GM19395 (cell line): ENCODE measurements at regions not wholly inside any gene's neighbourhood (a gene's known extent, or its start where the extent isn't known, plus 50 kb on each side); places are given as distances from the start of the nearest gene placed in this dataset.
"Not testable (repeated sequence)": the region's sequence is repeated elsewhere in the genome, so short reads cannot be mapped to it uniquely, and the experiment has no call there.

Experiments used
- ATAC-seq: cut with Tn5 transposase; IDR thresholded peaks from one replicate; pipeline ENCODE4 v1.9.1; 2021; ENCODE audit warnings: mild to moderate bottlenecking, moderate library complexity; ENCODE audit not compliant: unreplicated experiment

DNA sequence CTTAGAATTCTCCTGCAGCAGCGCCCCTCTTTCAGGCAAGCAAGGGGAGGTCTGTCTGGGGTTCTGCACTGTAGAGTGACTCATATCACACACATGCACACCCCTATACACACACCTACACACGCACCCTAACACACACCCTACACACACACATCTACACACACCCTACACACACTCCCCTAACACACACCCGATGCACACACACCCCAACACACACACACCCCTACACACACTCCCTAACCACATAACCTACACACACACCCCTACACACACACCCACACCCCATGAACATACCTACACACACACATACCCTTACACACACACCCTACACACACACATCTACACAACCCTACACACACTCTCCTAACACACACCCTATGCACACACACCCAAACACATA is 493.2 kb downstream of the IRS2 start:
- ATAC-seq: no peak

DNA sequence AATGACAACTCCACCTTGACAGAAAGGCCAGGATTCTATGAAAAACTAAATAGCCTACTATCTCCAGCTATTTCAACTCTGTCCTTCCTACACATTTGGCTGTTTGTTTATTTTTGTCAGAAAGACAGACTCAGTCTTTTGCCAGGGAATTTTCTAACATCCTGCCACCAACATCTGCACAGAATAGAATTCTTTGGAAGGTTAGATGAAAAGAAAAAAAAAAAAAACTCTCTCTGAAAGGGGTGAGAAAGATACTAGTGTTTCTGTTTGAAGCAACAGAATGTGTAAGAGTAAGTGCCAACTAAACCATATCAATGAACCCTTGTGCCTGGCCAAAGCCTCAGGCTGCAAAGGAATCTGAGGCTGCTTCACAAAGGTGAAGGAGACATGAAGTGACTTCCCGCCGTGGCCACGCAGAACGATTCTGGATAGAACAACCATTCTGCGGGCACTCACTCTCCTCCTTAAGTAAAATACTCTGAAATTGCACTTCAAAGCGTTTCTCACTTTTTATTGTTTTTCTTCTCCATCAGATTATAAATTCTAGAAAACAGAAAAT is 498.2 kb downstream of the IRS2 start:
- ATAC-seq: no peak

DNA sequence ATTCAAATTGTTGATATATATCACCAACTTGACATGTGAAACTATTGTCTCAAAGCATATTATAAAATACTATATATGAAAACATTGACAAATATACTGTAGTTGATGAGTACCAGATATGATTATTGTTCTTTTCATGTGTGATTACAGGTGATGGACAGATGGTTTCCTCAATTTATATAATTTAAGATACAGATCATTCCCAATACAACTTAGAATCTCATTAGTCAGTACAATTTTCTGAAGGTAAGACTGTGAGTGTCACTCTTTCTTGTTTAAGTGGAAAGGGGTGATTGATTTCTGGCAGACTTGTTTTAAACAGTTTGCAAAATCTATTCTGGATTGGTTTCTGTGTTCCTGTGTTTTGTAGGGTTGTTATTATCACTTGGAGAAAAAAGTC is 498.8 kb downstream of the IRS2 start:
- ATAC-seq: no peak

DNA sequence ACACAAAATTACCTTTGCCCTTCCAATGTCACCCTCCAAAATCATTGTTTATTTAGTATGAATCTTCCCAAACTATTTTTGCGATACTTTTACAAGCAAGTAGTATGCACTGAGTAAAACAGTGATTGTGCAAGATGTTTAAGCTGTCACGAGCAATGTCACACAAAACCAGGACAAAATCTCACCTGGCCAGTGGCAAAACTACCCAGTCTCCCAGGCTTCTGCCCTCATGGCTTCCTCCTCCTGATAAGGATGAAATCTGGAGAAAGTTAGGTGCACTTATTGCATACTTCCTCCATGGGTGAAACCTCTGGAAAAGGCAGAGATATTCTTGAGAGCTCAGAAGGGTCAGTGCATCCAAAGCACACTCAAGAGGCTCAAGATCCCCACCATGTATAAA is 500.8 kb downstream of the IRS2 start:
- ATAC-seq: no peak

DNA sequence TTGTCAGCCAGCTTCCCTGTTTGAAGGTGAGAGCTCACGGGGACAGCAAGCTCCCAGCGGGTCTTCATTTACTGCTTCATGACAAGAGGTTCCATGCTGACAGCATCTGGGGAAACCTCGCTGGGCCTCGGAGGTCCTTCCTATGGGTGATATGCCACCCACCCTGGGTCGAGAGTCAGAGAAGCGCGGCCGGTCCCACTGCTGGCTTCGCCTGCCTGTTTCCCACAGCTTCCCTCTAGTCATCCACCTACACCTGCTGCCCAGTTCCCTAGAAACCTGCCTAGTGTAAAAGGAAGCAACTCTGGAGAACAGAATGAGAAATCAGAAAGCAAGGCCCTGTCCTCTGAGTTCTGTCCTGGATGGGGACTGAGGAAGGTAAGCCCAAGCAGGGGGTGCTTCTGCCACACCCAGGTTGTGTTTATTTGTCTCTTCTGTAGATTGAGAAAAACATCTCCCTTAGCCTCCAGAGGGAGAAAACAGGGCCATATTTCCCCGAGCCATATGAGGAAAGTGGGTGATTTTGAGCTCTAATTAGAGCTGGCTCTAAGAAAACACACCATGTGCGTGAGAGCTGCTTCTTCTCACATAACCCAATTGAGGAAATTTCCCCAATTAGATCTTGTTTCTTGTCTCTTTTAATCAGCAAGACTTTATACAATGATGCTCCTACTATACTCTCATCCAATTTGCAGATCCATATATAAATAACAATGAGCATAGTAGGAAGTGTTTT is 504.3 kb downstream of the IRS2 start:
- no peak for ATAC-seq

DNA sequence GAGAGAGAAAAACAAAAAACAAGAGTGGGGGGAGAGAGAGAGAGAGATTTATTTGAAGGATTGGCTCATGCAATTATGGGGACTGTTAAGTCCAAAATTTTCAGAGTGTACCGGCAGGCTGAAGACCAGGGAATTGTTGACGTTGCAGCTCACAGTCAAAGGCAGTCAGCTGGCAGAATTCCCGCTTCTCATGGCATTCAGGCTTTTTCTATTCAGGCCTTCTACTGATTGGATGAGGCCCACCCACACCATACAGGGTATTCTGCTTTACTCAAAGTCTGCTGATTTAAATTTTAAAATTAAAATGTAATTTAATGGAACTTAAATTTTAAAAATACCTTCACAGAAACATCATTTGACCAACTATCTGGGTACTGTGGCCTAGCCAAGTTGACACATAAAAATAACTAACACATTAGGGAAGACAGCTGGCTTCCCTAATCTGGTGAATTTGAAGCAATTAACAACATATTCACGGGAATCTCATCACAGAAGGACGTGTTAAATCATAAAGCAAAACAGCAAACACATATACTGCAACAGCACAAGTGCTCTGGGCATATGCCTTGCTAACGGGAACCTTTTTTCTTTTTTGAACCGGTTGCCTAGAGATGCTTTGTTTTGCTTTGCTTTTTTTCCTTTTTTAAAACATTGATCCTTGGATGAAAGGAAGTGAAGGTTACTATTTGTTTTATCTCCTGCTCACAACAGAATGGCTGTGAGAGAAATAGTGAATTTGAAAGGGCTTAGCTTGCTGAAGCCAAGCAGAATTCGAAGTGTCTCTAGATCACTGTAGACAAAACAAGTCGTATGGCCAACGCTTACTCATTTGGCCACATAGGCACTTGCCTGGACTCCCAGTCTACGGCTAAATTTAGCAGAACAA is 505.1 kb downstream of the IRS2 start:
- no peak for ATAC-seq

DNA sequence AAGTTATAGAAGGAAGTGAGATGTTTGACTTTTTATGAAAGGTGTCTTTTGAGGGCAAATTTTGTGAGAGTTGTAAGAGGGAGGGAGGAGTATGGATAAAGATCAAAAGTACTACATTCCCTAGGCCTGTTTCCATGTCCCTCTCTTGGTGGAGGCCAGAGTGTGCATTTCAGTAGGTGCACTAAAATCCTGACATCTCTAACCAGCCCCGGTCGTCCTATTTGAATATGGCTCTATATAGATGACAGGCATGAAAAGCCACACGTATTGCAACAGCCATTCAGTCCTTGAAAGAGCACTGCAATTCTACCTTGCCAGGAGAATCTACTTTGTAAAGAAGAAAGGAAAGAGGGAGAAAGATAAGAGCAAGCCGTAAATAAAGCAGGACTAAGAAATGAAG is 510.1 kb downstream of the IRS2 start:
- no peak for ATAC-seq

DNA sequence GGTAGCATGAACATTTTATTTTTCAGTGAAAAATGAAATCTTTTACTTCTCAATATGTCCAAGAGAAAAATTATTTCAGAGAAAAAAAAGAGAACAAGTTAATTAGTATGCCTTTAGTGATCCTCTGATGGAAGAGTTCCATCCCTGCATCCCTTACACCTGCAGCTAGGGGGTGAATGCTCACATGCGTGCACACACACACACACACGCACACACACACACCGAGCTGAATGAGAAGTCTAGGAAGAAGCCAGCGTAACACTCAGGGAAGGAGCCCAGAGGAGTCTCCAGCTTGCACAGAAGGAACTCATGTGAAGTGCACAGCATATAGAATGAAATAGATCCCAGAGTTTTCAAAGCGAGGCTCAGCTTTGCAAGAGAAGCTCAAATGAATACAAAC is 510.5 kb downstream of the IRS2 start:
- no peak for ATAC-seq

DNA sequence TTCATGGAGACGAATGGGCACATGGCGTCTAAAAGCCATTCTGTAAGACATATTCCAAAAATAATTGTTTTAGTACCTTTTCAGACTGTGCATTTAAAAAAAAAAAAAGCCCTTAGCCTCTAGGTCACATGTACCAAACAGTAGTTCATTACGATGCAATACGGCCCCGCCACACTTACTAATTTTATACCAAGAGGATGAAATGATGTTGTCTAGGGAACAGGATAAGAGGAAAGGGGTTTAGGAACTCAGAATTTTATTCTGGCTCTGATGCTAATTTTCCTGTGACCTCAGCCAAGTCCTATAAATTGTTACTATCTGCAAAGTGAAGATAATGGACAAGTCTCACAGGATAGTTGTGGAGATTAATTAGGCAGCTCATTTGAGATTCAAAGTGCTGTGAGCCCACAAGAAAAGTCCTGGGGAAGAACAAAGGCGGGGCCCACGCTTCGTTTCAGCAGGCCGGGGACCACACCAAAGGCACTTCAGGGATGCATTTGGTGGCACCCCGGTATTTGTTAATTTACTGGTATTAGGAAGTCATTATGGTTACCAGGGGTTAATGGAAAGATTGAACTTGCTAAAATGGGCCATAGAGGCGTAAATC is 511.1 kb downstream of the IRS2 start:
- no peak for ATAC-seq

DNA sequence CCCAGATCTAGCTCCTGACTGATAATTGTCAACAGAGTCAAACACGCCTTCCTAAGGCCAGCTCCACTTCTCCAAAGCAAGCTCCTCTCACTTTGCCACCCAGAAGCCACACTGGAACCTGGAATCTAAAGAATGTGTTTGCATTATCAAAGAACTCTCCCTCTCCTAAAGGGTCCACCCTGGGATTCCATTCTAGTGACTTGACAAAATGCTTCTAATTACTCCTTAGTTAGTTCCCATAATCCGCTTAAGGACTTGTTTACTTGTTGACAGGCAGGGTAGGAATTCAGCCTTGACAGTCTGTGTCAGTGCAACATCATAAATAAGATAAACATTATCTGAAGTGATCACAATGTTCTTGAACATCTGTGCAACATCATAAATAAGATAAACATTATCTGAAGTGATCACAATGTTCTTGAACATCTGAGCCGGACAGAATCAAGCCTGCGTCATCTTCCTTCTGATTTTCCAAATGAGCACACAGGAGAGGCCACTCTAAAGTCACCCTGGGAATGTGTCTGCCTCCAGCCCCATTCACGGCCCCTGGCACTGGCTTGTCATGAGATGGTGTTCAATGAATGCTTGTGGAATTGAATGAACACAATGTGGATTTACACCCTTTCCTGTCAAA is 512.1 kb downstream of the IRS2 start:
- no peak for ATAC-seq

DNA sequence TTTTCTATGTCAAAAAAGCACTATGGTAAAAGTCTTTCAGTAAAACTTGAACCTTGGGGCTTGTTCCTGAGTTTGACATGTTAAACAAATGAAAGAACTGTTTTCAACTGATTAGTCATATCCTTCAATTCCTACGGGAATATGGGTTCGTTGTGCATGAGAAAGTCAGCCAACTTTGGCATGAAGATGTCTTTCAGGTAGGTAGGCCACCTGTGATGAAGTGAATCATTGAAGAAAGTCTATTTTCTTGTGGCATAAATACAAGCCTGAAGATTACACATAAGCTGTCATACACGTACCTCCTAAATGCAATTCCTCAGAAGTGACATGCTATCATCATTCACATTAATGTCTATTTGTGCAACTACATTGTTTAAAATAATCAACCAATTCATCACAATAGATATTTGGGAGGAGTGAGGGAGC is 513.0 kb downstream of the IRS2 start:
- no peak for ATAC-seq

DNA sequence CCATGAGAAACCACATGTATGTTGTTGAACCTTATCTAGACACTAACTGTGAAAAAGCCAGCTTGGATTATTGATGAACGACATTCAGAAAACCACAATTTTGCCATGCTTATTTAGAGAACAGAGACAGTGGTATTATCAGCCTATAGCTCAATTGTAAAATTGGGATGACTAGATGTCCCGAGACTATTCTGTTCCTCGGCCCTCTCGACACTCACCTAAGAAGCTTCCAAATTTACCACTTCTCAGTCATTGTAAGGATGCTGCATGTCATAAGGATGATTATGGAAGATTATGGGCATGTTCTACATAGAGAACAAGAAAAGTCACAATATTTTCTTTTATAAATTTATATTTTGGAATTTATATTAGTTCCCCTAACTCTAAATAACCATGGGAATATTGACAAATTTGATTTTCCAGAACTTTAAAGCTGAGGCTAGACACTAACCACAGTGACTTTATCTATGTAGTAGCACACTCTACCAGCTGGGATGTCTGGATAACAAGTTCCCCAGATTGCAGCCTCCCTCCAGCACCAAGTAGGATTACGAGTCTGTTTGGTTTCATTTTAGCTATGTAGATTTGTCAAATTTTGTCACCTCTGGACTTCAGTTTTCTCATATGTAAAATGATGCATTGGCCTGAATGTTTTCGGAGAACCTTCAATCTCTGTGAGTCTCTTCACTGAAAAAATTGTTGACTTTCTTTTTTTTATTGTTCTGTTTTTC is 513.6 kb downstream of the IRS2 start:
- ATAC-seq: no peak

DNA sequence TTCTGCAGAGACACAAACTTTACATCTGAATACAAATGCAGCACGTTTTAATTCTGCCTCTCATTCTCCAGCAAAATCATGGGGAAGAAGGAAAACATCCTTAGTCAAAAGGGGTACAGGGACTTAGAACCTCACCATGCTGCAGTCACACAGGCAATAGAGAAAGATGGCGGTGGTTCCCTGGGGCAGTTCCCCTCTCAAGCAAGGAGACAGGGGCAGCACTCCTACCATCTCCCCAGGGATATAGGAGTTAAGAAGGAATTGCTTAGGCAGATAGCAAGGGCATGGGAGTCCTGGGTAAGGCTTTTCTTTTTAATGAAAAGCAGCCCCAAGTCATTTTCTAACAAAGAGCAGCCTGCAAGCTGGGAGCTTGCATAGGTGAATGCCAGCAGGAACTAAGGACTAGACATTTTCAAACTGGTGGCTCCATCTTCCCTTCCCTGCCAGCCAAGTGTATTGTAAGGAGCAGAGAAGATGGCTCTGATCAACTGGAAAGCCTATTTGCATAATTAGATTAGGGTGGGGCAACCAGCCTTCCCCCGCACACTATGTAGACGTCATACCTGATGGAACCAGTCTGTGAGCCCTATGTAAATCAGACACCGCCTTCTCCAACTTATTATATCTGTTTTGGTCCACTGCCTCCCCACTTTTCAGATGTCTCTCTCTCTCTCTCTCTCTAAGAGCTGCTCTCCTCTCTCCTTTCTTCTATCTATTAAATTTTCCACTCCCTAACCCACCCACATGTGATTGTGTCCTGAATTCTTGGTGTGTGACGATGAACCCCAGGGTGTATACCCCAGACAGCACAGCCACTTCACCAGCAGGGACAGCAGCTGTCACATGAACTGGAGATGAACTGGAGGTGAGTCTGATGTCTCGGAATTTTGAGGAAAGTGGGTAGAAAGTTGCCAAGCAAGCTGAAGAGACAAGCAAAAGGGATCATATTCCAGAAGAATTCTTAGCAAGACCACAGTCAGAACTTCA is 514.5 kb downstream of the IRS2 start:
- ATAC-seq: no peak

DNA sequence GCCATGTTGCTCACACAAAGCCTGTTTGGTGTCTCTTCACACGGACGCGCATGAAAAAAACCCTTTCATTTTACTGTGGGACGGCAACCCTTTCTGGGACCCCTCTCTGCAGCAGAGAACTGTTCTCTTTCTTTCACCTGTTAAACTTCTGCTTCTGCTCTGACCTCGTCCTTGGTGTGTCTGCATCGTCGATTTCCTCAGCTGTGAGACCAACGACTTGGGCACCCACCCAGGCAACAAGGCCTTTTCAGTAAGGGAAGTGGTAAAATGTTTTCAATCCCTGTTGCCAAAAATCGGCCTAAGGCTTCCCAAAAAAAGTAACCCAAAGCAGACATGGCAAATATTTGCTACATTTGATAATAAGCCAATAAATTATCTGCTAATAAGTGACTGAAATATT is 515.3 kb downstream of the IRS2 start:
- no peak for ATAC-seq

DNA sequence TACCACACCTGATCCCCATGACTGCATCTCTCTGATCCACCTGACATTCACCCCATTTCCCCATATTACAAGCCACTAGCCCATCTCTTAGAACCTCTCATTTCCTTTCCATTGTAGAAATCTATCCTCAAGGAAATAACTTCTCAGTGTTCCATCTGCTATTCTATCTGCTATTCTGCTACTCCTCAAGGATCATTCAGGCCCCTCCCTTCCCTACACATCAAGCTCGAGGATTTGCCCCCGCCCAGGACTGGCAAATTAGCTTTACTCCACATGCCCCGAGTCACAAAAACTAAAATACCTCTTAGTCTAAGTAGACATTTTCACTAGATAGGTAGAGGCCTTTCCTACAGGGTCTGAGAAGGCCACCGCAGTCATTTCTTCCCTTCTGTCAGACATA is 517.0 kb downstream of the IRS2 start:
- ATAC-seq: not testable (repeated sequence)

DNA sequence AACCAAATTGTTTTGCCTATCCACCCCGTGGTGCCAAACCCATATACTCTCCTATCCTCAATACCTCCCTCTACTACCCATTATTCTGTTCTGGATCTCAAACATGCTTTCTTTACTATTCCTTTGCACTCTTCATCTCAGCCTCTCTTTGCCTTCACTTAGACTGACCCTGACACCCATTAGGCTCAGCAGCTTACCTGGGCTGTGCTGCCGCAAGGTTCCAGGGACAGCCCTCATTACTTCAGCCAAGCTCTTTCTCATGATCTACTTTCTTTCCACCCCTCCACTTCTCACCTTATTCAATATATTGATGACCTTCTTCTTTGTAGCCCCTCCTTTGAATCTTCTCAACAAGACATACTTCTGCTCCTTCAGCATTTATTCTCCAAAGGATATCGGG is 517.9 kb downstream of the IRS2 start:
- not testable (repeated sequence) for ATAC-seq

DNA sequence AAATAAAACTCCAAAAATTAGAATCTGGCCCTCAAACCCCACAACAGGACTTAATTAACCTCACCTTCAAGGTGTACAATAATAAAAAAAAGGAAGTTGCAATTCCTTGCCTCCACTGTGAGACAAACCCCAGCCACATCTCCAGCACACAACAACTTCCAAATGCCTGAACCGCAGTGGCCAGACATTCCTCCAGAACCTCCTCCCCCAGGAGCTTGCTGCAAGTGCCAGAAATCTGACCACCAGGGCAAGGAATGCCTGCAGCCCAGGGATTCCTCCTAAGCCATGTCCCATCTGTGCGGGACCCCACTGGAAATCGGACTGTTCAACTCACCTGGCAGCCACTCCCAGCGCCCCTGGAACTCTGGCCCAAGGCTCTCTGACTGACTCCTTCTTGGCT is 519.0 kb downstream of the IRS2 start:
- ATAC-seq: not testable (repeated sequence)

DNA sequence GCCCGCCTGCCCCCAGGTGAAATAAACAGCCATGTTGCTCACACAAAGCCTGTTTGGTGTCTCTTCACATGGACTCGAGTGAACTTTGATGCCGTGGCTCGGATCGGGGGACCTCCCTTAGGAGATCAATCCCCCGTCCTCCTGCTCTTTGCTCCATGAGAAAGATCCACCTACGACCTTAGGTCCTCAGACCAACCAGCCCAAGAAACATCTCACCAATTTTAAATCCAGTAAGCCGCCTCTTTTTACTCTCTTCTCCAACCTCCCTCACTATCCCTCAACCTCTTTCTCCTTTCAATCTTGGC is 521.0 kb downstream of the IRS2 start:
- ATAC-seq: not testable (repeated sequence)
